ENCODE measurements at regions not wholly inside any gene's neighbourhood (a gene's known extent, or its start where the extent isn't known, plus 50 kb on each side); places are given as distances from the start of the nearest gene placed in this dataset.

DNA sequence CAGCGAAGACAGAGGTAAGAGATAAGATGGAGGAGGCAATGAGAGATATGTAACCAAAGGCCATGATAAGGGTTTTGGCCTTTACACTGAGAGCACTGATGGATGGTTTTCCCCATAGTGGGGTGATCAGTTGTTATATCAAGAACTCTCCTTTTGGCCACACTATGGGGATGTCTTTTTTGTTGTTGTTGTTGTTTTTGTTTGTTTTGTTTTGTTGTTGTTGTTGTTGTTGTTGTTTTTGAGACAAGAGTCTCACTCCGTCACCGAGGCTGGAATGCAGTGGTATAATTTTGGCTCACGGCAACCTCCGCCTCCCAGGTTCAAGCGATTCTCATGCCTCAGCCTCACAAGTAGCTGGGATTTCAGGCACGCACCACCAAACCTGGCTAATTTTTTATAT lies 244.8 kb upstream of the DYNLRB2 start:
- Mint-ChIP-seq H3K27ac (no peak overlapping the region), H3K27me3 (peaks cover 10% of the 10 kb centered on the region), H3K4me3 (no peak overlapping the region), H3K4me1 (no peaks in the 10 kb centered on the region), H3K9me3 (peaks cover 2% of the 10 kb centered on the region), H3K36me3 (no peaks in the 10 kb centered on the region)
- DNase-seq (ENCODE audit: low spot score in 2 of 2), result no peak
- ATAC-seq (ENCODE audit: low read depth), result no peak

DNA sequence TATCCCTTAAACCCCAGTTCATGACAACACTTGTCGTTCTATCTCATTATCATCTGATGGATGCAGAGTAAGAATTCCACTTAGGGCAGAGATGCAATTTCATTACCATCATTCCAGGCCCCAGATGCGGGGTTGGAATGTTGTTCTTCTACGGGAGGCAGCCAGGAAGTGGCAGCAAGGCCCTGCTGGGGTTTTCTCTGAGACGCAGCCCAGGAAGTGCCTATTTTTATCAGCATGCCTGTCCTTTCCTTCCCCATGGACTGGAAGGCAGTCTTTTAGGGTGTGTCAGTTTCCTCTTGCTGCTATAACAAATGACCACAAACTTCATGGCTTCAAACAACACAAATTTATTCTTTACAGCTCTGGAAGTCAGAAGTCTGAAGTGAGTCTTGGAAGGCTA lies 246.6 kb upstream of the DYNLRB2 start:
- peaks cover 2% of the 10 kb centered on the region for H3K9me3 Mint-ChIP-seq
- H3K27ac Mint-ChIP-seq, result no peak overlapping the region
- DNase-seq (ENCODE audit: low spot score in 2 of 2) (no peak), ATAC-seq (ENCODE audit: low read depth) (no peak)
- no peak overlapping the region for H3K4me3 Mint-ChIP-seq
- no peaks in the 10 kb centered on the region for H3K36me3 Mint-ChIP-seq
- H3K4me1 Mint-ChIP-seq, result no peaks in the 10 kb centered on the region
- H3K27me3 Mint-ChIP-seq, result peaks cover 10% of the 10 kb centered on the region

GRCh38 chr16:80288616-80289015 lies 252.2 kb upstream of the DYNLRB2 start:
- Mint-ChIP-seq H3K9me3 (no peaks in the 10 kb centered on the region), H3K27ac (no peak overlapping the region)
- DNase-seq (ENCODE audit: low spot score in 2 of 2), result no peak

GRCh38 chr16:80287674-80288073 lies 253.1 kb upstream of the DYNLRB2 start:
- H3K4me1 Mint-ChIP-seq, result no peaks in the 10 kb centered on the region
- no peaks in the 10 kb centered on the region for H3K9me3 Mint-ChIP-seq
- DNase-seq (ENCODE audit: low spot score in 2 of 2), result no peak
- peaks cover 1% of the 10 kb centered on the region for H3K27me3 Mint-ChIP-seq
- H3K27ac Mint-ChIP-seq, result no peak overlapping the region
- H3K4me3 Mint-ChIP-seq, result no peak overlapping the region
- no peak for ATAC-seq (ENCODE audit: low read depth)
- H3K36me3 Mint-ChIP-seq, result no peaks in the 10 kb centered on the region

More at GRCh38 chr16:80288616-80289015, 252.2 kb upstream of the DYNLRB2 start:
- Mint-ChIP-seq H3K4me3 (no peak overlapping the region), H3K36me3 (no peaks in the 10 kb centered on the region), H3K4me1 (no peaks in the 10 kb centered on the region), H3K27me3 (peaks cover 1% of the 10 kb centered on the region)
- ATAC-seq (ENCODE audit: low read depth), result no peak

DNA sequence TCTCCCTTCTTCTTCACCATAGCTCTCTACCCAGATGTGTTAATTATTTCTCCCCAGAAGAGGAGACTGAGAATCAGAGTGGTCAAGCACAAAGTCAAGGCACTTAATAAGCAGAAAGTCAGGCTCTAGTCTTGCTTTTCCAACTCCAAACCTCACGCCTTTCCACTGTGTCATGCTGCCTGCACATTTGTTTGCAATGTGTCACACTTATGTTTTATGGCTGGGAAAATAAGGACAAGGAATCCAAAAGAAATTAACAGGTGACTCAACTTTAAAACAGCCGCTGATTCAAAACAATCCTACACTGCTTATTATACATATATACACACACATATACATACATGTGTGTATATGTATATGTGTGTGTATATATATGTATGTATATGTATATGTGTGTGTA lies 255.7 kb upstream of the DYNLRB2 start:
- Mint-ChIP-seq H3K4me3 (no peak overlapping the region), H3K36me3 (no peaks in the 10 kb centered on the region), H3K4me1 (no peaks in the 10 kb centered on the region), H3K9me3 (no peaks in the 10 kb centered on the region), H3K27me3 (peaks cover 1% of the 10 kb centered on the region), H3K27ac (no peak overlapping the region)
- ATAC-seq (ENCODE audit: low read depth) (no peak), DNase-seq (ENCODE audit: low spot score in 2 of 2) (no peak)

GRCh38 chr16:80283466-80284392 lies 257.1 kb upstream of the DYNLRB2 start:
- Mint-ChIP-seq H3K27me3 (peaks cover 2% of the 10 kb centered on the region), H3K27ac (no peak overlapping the region), H3K4me1 (no peaks in the 10 kb centered on the region), H3K36me3 (no peaks in the 10 kb centered on the region), H3K4me3 (no peak overlapping the region), H3K9me3 (no peaks in the 10 kb centered on the region)
- ATAC-seq (ENCODE audit: low read depth) (no peak), DNase-seq (ENCODE audit: low spot score in 2 of 2) (no peak)

DNA sequence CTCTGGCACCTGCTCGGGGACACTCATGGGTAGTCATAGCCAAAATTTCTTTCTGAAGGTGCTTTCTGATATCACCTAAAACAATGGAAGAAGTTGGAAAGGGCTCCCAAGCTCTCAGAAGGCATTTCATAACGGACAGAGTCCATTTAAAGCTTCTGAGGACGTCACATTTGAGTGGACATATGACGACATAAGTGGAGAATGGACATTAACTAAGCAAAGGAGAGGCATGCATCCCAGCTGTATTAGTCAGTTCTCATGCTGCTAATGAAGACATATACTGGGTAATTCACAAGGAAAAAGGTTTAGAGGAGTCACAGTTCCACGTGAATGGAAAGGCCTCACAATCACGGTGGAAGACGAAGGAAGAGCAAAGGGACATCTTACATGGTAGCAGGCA lies 260.2 kb upstream of the DYNLRB2 start:
- DNase-seq (ENCODE audit: low spot score in 2 of 2), result no peak
- no peak for ATAC-seq (ENCODE audit: low read depth)
- H3K27ac Mint-ChIP-seq, result no peak overlapping the region
- no peaks in the 10 kb centered on the region for H3K9me3 Mint-ChIP-seq
- H3K4me3 Mint-ChIP-seq, result no peak overlapping the region
- H3K36me3 Mint-ChIP-seq, result no peaks in the 10 kb centered on the region
- no peaks in the 10 kb centered on the region for H3K4me1 Mint-ChIP-seq
- peaks cover 6% of the 10 kb centered on the region for H3K27me3 Mint-ChIP-seq

GRCh38 chr16:80279656-80280055 lies 261.1 kb upstream of the DYNLRB2 start:
- Mint-ChIP-seq H3K4me3 (no peak overlapping the region), H3K9me3 (no peaks in the 10 kb centered on the region), H3K27me3 (peaks cover 9% of the 10 kb centered on the region), H3K4me1 (no peaks in the 10 kb centered on the region), H3K27ac (no peak overlapping the region), H3K36me3 (no peaks in the 10 kb centered on the region)
- DNase-seq (ENCODE audit: low spot score in 2 of 2) (no peak), ATAC-seq (ENCODE audit: low read depth) (no peak)

- H3K4me3 Mint-ChIP-seq, result no peak overlapping the region
- peaks cover 11% of the 10 kb centered on the region for H3K27me3 Mint-ChIP-seq
- no peaks in the 10 kb centered on the region for H3K4me1 Mint-ChIP-seq
- DNase-seq (ENCODE audit: low spot score in 2 of 2), result no peak
- H3K36me3 Mint-ChIP-seq, result no peaks in the 10 kb centered on the region
- ATAC-seq (ENCODE audit: low read depth), result no peak
- no peaks in the 10 kb centered on the region for H3K9me3 Mint-ChIP-seq
- no peak overlapping the region for H3K27ac Mint-ChIP-seq
Measured at GRCh38 chr16:80277182-80277581, 263.6 kb upstream of the DYNLRB2 start.

- ATAC-seq (ENCODE audit: low read depth) (no peak), DNase-seq (ENCODE audit: low spot score in 2 of 2) (no peak)
- Mint-ChIP-seq H3K4me3 (no peak overlapping the region), H3K36me3 (no peaks in the 10 kb centered on the region), H3K27ac (no peak overlapping the region), H3K9me3 (no peaks in the 10 kb centered on the region), H3K27me3 (peaks cover 11% of the 10 kb centered on the region), H3K4me1 (no peaks in the 10 kb centered on the region)
Measured at GRCh38 chr16:80274576-80275191, 266.1 kb upstream of the DYNLRB2 start.

DNA sequence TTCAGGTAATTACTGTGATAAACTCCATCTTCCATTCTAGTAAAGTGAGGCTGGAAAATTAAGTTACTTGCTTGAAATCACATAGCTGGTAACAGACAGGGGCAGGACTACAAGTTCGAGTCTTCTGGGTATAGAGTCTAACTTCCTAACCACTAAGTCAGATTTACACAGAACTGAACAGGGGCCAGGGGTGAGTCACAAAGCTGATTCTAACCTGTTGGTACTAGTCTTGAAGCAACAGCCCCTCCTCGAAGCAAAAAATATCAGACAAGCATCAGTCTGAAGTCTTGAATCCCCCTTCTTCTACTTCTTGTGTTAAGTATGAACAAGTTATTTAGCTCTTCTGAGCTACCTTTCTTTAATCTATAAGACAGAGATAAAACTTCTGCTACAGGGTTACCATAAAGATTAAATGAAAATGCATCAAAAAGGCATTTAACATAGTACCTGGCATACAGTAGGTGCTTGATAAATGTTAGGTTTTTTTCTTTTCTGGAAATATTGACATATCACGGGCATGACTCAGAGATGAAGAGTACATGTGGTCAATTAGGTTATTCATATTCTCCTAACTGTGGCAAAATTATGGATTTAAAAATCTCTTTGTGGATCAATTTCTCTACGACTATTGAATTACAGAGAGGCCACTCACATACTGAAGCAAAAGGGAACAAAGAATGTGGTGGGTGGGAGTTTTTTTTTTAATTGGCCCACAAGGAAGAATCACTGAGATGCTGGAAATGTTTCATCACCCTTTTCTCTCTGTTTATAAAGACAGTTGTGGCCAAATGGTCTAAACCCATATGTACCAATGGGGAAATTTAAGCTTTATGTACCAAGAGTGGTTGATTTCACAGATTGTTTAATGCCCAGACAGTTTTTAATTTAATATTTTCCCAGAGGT lies 266.9 kb upstream of the DYNLRB2 start:
- H3K4me3 Mint-ChIP-seq, result no peak overlapping the region
- DNase-seq (ENCODE audit: low spot score in 2 of 2), result no peak
- no peak overlapping the region for H3K27ac Mint-ChIP-seq
- H3K27me3 Mint-ChIP-seq, result peaks cover 10% of the 10 kb centered on the region
- H3K4me1 Mint-ChIP-seq, result no peaks in the 10 kb centered on the region
- no peaks in the 10 kb centered on the region for H3K36me3 Mint-ChIP-seq
- H3K9me3 Mint-ChIP-seq, result no peaks in the 10 kb centered on the region
- ATAC-seq (ENCODE audit: low read depth), result no peak

- no peak overlapping the region for H3K4me3 Mint-ChIP-seq
- DNase-seq (ENCODE audit: low spot score in 2 of 2) (no peak), ATAC-seq (ENCODE audit: low read depth) (no peak)
- H3K4me1 Mint-ChIP-seq, result no peaks in the 10 kb centered on the region
- H3K27ac Mint-ChIP-seq, result no peak overlapping the region
- no peaks in the 10 kb centered on the region for H3K9me3 Mint-ChIP-seq
- peaks cover 6% of the 10 kb centered on the region for H3K27me3 Mint-ChIP-seq
- H3K36me3 Mint-ChIP-seq, result no peaks in the 10 kb centered on the region
Measured at GRCh38 chr16:80265624-80266306, 275.0 kb upstream of the DYNLRB2 start.

DNA sequence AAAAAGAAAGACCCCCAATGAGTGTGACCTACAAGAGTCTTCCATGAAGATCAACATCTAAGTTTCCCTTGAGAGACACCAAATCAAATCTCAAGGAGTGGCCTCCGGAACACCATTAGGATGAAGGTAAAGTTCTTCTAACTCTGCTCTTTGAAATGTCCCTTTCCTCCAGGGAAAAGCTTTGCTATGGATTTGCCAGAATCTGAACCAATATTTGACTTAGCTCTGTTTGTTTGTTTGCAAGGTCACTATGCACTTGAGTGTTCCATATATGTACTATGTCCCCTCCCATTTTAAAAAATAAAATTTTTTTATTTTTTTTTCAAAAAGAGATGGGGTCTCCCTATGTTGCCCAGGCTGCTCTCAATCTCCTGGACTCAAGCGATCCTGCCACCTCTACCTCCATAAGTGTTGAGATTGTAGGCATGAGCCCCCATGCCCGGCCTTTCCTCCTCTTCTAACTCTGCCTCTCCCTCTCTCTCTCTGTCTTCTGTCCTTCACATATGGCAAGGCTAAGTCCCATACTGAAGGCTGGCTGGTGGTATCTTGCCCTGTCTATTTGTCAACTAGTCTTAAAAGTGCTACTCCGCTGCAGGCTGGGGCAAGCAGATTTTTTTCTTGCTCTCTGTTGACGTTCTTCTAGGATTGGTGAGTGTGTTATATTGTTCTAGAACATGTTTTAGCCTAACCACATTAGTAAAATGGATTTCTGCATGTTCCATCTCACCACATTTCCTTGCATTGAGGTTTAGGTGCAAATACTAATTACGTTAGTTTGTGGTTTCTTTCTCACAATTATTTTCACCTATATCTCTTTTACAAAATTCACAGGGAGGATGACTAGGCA lies 276.7 kb upstream of the DYNLRB2 start:
- Mint-ChIP-seq H3K4me3 (no peak overlapping the region), H3K4me1 (no peaks in the 10 kb centered on the region), H3K27ac (no peak overlapping the region), H3K9me3 (no peaks in the 10 kb centered on the region), H3K36me3 (no peaks in the 10 kb centered on the region), H3K27me3 (peaks cover 6% of the 10 kb centered on the region)
- DNase-seq (ENCODE audit: low spot score in 2 of 2) (no peak), ATAC-seq (ENCODE audit: low read depth) (no peak)

All from memory B cell (primary cell).